KMS-11 (cell line): ENCODE measurements at regions not wholly inside any gene's neighbourhood (a gene's known extent, or its start where the extent isn't known, plus 50 kb on each side); places are given as distances from the start of the nearest gene placed in this dataset.

Experiments
- H2AFZ ChIP-seq: fragments of 200-600 bp; sonication (generic); 2 replicates; pipeline ENCODE4 v1.6.1; 2016; ENCODE audit warnings: antibody characterized with exemption, mixed run types, low read depth
- H3K27ac ChIP-seq: fragments of 200-600 bp; sonication (generic); 2 replicates; pipeline ENCODE4 v1.6.1; 2016; ENCODE audit warnings: mild to moderate bottlenecking, mixed run types
- H3K27me3 ChIP-seq: fragments of 200-600 bp; sonication (generic); 2 replicates; pipeline ENCODE4 v1.6.1; 2017; ENCODE audit warnings: mild to moderate bottlenecking, low read depth, mixed run types, moderate library complexity; ENCODE audit not compliant: insufficient read depth
- H3K36me3 ChIP-seq: fragments of 200-600 bp; sonication (generic); 2 replicates; pipeline ENCODE4 v1.6.1; 2017; ENCODE audit warnings: mild to moderate bottlenecking, mixed run types; ENCODE audit not compliant: insufficient read depth
- H3K4me1 ChIP-seq: fragments of 200-600 bp; sonication (generic); 2 replicates; pipeline ENCODE4 v1.6.1; 2016; ENCODE audit warnings: mild to moderate bottlenecking, low read depth, mixed run types; ENCODE audit not compliant: poor library complexity, severe bottlenecking
- H3K4me2 ChIP-seq: fragments of 200-600 bp; sonication (generic); 2 replicates; pipeline ENCODE4 v1.7.0; 2016; ENCODE audit warnings: mild to moderate bottlenecking, mixed run types
- H3K4me3 ChIP-seq: fragments of 200-600 bp; sonication (generic); IDR thresholded peaks from 2 replicates; pipeline ENCODE4 v1.6.1; 2017; ENCODE audit warnings: low read depth, low read length, mixed read lengths; ENCODE audit not compliant: insufficient read depth
- H3K79me2 ChIP-seq: fragments of 200-600 bp; sonication (generic); 2 replicates; pipeline ENCODE4 v1.6.1; 2016; ENCODE audit warnings: low read depth, mixed run types; ENCODE audit not compliant: insufficient read depth
- H3K9ac ChIP-seq: fragments of 200-600 bp; sonication (generic); 2 replicates; pipeline ENCODE4 v1.6.1; 2016; ENCODE audit warnings: mild to moderate bottlenecking, mixed run types
- H4K20me1 ChIP-seq: fragments of 200-600 bp; sonication (generic); 2 replicates; pipeline ENCODE4 v1.6.1; 2016; ENCODE audit warnings: mild to moderate bottlenecking, mixed run types; ENCODE audit not compliant: insufficient read depth
- TF ChIP-seq, protein P1 (sequence below): fragments of 200-600 bp; sonication (generic); conservative IDR thresholded peaks from 2 replicates; pipeline ENCODE4 v1.6.1; 2017; ENCODE audit warnings: low read depth, mild to moderate bottlenecking, antibody characterized with exemption, low read length, moderate library complexity, mixed read lengths

DNA sequence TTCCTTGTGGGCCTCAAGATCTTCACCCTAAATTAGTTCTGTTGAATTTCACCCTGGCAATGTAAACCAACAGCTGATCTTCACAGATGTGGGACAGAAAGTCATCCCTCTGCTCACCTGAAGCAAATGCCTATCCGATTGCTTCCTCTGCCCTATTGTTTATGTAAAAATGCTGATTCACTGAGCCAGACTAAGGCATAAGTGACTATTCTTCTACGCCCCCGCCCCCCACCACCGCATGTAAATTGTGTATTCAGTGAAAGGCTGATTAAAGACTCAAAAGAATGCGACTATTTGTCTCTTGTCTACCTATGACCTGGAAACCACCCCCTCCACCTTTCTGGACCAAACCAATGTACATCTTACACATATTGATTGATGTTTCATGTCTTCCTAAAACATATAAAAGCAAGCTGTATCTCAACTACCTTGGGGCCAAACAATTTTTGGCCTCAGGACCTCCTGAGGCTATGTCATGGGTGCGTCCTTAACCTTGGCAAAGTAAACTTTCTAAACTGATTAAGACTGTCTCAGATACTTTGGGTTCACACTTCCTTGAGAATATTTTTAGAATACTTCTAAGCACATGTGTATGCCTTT is 129.7 kb upstream of the BOD1 start:
- H3K9ac ChIP-seq = peak overlapping the region; percentile 60; the same call in 1 of the 2 replicates
- H3K36me3 ChIP-seq = no peaks in the 10 kb centered on the region
- H3K4me3 ChIP-seq = no peak overlapping the region
- peaks cover 85% of the 10 kb centered on the region for H3K4me1 ChIP-seq
- H3K27me3 ChIP-seq = no peaks in the 10 kb centered on the region
- peak overlapping the region; percentile 30; the same call in 1 of the 2 replicates for H2AFZ ChIP-seq
- TF ChIP-seq, protein P1, sequence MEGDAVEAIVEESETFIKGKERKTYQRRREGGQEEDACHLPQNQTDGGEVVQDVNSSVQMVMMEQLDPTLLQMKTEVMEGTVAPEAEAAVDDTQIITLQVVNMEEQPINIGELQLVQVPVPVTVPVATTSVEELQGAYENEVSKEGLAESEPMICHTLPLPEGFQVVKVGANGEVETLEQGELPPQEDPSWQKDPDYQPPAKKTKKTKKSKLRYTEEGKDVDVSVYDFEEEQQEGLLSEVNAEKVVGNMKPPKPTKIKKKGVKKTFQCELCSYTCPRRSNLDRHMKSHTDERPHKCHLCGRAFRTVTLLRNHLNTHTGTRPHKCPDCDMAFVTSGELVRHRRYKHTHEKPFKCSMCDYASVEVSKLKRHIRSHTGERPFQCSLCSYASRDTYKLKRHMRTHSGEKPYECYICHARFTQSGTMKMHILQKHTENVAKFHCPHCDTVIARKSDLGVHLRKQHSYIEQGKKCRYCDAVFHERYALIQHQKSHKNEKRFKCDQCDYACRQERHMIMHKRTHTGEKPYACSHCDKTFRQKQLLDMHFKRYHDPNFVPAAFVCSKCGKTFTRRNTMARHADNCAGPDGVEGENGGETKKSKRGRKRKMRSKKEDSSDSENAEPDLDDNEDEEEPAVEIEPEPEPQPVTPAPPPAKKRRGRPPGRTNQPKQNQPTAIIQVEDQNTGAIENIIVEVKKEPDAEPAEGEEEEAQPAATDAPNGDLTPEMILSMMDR = no peak
- H4K20me1 ChIP-seq = no peaks in the 10 kb centered on the region
- H3K27ac ChIP-seq = peak overlapping the region; percentile 86
- H3K79me2 ChIP-seq = no peaks in the 10 kb centered on the region
- peak overlapping the region; percentile 77 for H3K4me2 ChIP-seq

DNA sequence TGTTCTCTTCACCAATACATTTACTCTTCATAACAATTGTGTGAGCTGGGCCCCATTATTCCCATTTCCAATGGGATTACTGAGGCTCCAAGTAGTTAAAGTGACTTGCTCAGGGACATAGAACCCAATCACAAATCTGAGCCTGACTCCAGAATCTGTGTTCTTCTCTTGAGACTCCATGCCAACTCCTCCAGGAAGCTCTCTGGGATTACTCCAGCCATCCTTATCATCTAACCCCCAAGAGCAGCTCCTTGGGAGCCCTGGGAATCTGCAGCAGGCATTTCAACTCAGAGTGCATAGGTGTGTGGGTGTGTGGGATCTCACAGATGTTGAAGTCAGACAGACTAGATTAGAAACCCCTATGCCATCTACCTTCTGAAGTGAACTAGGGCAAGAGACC is 131.4 kb upstream of the BOD1 start:
- H3K36me3 ChIP-seq = no peaks in the 10 kb centered on the region
- H3K27me3 ChIP-seq = no peaks in the 10 kb centered on the region
- TF ChIP-seq, protein P1 = no peak
- H3K4me2 ChIP-seq = no peak overlapping the region
- H3K27ac ChIP-seq = no peak overlapping the region
- no peaks in the 10 kb centered on the region for H4K20me1 ChIP-seq
- H3K9ac ChIP-seq = no peak overlapping the region
- no peak overlapping the region for H2AFZ ChIP-seq
- no peaks in the 10 kb centered on the region for H3K79me2 ChIP-seq
- peaks cover 72% of the 10 kb centered on the region for H3K4me1 ChIP-seq
- no peak overlapping the region for H3K4me3 ChIP-seq

DNA sequence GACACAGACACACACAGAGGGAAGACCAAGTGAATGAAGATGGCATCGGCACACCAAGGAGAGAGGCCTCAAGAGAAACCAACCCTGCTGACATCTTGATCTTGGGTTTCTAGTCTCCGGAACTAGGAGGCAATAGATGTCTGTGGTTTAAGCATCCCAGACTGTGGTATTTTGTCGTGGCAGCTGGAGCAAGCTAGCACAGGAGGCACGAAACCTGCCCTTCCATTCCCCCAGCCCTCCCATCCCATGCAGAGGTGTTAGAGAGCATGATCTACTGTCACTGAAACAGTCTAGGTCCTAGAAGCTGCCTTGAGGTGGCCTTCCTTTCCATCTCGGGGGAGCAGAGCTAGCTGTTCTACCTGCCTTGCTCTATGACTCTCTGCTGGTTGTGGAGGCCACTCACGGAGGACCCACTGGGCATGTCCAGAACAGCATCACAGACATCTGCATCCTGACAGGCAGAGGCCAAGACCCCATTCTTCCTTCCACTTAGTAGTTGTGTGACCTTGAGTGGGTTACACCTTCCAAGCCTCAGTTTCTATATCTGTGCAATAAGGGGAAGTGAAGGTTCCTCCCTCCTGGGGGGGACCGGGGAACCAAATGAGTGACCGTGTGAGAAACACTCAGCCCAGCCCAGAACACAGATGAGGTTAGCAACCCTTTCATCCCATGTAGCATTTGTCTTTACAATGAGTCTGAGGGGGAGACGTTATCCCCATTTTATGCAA is 134.3 kb upstream of the BOD1 start:
- H3K9ac ChIP-seq = no peak overlapping the region
- TF ChIP-seq, protein P1 = no peak

DNA sequence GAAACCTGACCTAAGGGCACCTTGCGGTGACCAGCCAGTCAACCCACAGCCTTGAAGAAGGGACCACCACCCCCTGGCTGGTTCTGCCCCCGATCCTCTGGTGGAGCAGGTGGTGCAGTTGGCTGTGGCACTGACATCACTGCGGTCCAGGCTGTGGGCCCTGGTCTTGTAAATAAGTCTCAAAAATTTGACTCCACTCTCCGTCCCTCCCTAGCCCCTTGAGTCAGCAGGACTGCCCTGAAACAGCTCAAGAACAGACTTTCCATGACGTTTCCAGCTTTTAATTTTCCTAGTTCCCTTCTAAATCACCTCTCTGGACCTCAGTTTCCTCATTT is 134.8 kb upstream of the BOD1 start:
- Histone ChIP-seq H3K9ac (no peak overlapping the region), H3K36me3 (no peaks in the 10 kb centered on the region), H2AFZ (no peak overlapping the region), H3K27ac (no peak overlapping the region), H3K79me2 (no peaks in the 10 kb centered on the region), H4K20me1 (no peaks in the 10 kb centered on the region), H3K4me3 (no peak overlapping the region), H3K4me2 (no peak overlapping the region), H3K27me3 (no peaks in the 10 kb centered on the region), H3K4me1 (peaks cover 38% of the 10 kb centered on the region)
- TF ChIP-seq, protein P1 = no peak

More for the DNA sequence above, 134.3 kb upstream of the BOD1 start:
- no peaks in the 10 kb centered on the region for H3K36me3 ChIP-seq
- H4K20me1 ChIP-seq = no peaks in the 10 kb centered on the region
- peak overlapping the region; percentile 29 for H3K4me2 ChIP-seq
- H2AFZ ChIP-seq = peak overlapping the region; percentile 10; the same call in 1 of the 2 replicates
- H3K27ac ChIP-seq = no peak overlapping the region; the same call in 1 of the 2 replicates
- no peaks in the 10 kb centered on the region for H3K27me3 ChIP-seq
- H3K79me2 ChIP-seq = no peaks in the 10 kb centered on the region
- no peak overlapping the region for H3K4me3 ChIP-seq
- H3K4me1 ChIP-seq = peaks cover 44% of the 10 kb centered on the region
